ENCODE measurements at regions not wholly inside any gene's neighbourhood (a gene's known extent, or its start where the extent isn't known, plus 50 kb on each side); places are given as distances from the start of the nearest gene placed in this dataset.

GRCh38 chr4:30808276-30808675 lies 88.1 kb downstream of the PCDH7 start:
- no peak for TF ChIP-seq CTCF (IDR thresholded peaks at IDR 0.05)
- no peak for TF ChIP-seq ZFX (IDR thresholded peaks at IDR 0.05; ENCODE audit: borderline replicate concordance)
- no peak overlapping the region for H3K27ac ChIP-seq

- H3K27ac ChIP-seq: no peak overlapping the region
- TF ChIP-seq CTCF (IDR thresholded peaks at IDR 0.05) (no peak), ZFX (IDR thresholded peaks at IDR 0.05; ENCODE audit: borderline replicate concordance) (no peak)
Observed at GRCh38 chr4:30811296-30811695, 91.1 kb downstream of the PCDH7 start.

GRCh38 chr4:30815685-30816084 lies 95.5 kb downstream of the PCDH7 start:
- no peak overlapping the region for H3K27ac ChIP-seq
- TF ChIP-seq CTCF (IDR thresholded peaks at IDR 0.05): no peak
- TF ChIP-seq ZFX (IDR thresholded peaks at IDR 0.05; ENCODE audit: borderline replicate concordance): no peak

- no peak overlapping the region for H3K27ac ChIP-seq
- TF ChIP-seq ZFX (IDR thresholded peaks at IDR 0.05; ENCODE audit: borderline replicate concordance): no peak
Observed at GRCh38 chr4:30817447-30817846, 97.3 kb downstream of the PCDH7 start.

- H3K27ac ChIP-seq: no peak overlapping the region
- no peak for TF ChIP-seq ZFX (IDR thresholded peaks at IDR 0.05; ENCODE audit: borderline replicate concordance)
- TF ChIP-seq CTCF (IDR thresholded peaks at IDR 0.05): no peak
Observed at GRCh38 chr4:30818541-30818940, 98.4 kb downstream of the PCDH7 start.

GRCh38 chr4:30821275-30821674 lies 101.1 kb downstream of the PCDH7 start:
- no peak overlapping the region for H3K27ac ChIP-seq
- no peak for TF ChIP-seq ZFX (IDR thresholded peaks at IDR 0.05; ENCODE audit: borderline replicate concordance)
- TF ChIP-seq CTCF (IDR thresholded peaks at IDR 0.05): no peak

GRCh38 chr4:30821859-30822612 lies 101.9 kb downstream of the PCDH7 start:
- H3K27ac ChIP-seq: no peak overlapping the region
- TF ChIP-seq CTCF (IDR thresholded peaks at IDR 0.05): no peak
- no peak for TF ChIP-seq ZFX (IDR thresholded peaks at IDR 0.05; ENCODE audit: borderline replicate concordance)

All from 22Rv1 (cell line).